Ureter (tissue), 1 donor: ENCODE measurements at regions not wholly inside any gene's neighbourhood (a gene's known extent, or its start where the extent isn't known, plus 50 kb on each side); places are given as distances from the start of the nearest gene placed in this dataset.
"Not testable (repeated sequence)": the region's sequence is repeated elsewhere in the genome, so short reads cannot be mapped to it uniquely, and the experiment has no call there.

ENCODE experiments used
- DNase-seq: peaks from one replicate; pipeline ENCODE4 v3.0.0-alpha.2; 2020; ENCODE audit warnings: low spot score
- donor health status: DM: yes; HTN: yes; CAD: no.

- DNase-seq = no peak
These were observed 374.9 kb upstream of the TRPC7 start for GRCh38 chr5:136740228-136740627.

GRCh38 chr5:136739271-136739670 lies 373.9 kb upstream of the TRPC7 start:
- DNase-seq = not testable (repeated sequence)

GRCh38 chr5:136738829-136739228 lies 373.5 kb upstream of the TRPC7 start:
- DNase-seq = no peak

GRCh38 chr5:136736021-136736420 lies 370.7 kb upstream of the TRPC7 start:
- DNase-seq = no peak

GRCh38 chr5:136735611-136736010 lies 370.3 kb upstream of the TRPC7 start:
- DNase-seq = not testable (repeated sequence)

GRCh38 chr5:136734628-136735027 lies 369.3 kb upstream of the TRPC7 start:
- no peak for DNase-seq

- DNase-seq = no peak
These were observed 367.4 kb upstream of the TRPC7 start for GRCh38 chr5:136732751-136733150.

- no peak for DNase-seq
These were observed 366.0 kb upstream of the TRPC7 start for GRCh38 chr5:136731241-136731900.

- DNase-seq = no peak
These were observed 365.1 kb upstream of the TRPC7 start for GRCh38 chr5:136730426-136730825.

GRCh38 chr5:136729901-136730355 lies 364.6 kb upstream of the TRPC7 start:
- no peak for DNase-seq

- no peak for DNase-seq
These were observed 361.2 kb upstream of the TRPC7 start for GRCh38 chr5:136726506-136726905.

GRCh38 chr5:136724161-136724560 lies 358.8 kb upstream of the TRPC7 start:
- no peak for DNase-seq

GRCh38 chr5:136722581-136722980 lies 357.2 kb upstream of the TRPC7 start:
- DNase-seq = no peak

GRCh38 chr5:136722086-136722485 lies 356.7 kb upstream of the TRPC7 start:
- DNase-seq = no peak

- no peak for DNase-seq
These were observed 355.3 kb upstream of the TRPC7 start for GRCh38 chr5:136720674-136721073.

GRCh38 chr5:136717917-136718316 lies 352.6 kb upstream of the TRPC7 start:
- no peak for DNase-seq

GRCh38 chr5:136714286-136714685 lies 348.9 kb upstream of the TRPC7 start:
- no peak for DNase-seq

- no peak for DNase-seq
These were observed 347.3 kb upstream of the TRPC7 start for GRCh38 chr5:136712628-136713027.

GRCh38 chr5:136710834-136711233 lies 345.5 kb upstream of the TRPC7 start:
- no peak for DNase-seq

GRCh38 chr5:136703706-136704105 lies 338.4 kb upstream of the TRPC7 start:
- DNase-seq = no peak

GRCh38 chr5:136703036-136703435 lies 337.7 kb upstream of the TRPC7 start:
- DNase-seq = no peak

- no peak for DNase-seq
These were observed 335.8 kb upstream of the TRPC7 start for GRCh38 chr5:136701191-136701590.

GRCh38 chr5:136699651-136700050 lies 334.3 kb upstream of the TRPC7 start:
- DNase-seq = no peak

- DNase-seq = no peak
These were observed 333.6 kb upstream of the TRPC7 start for GRCh38 chr5:136698970-136699369.
